ENCODE measurements at regions not wholly inside any gene's neighbourhood (a gene's known extent, or its start where the extent isn't known, plus 50 kb on each side); places are given as distances from the start of the nearest gene placed in this dataset.

DNA sequence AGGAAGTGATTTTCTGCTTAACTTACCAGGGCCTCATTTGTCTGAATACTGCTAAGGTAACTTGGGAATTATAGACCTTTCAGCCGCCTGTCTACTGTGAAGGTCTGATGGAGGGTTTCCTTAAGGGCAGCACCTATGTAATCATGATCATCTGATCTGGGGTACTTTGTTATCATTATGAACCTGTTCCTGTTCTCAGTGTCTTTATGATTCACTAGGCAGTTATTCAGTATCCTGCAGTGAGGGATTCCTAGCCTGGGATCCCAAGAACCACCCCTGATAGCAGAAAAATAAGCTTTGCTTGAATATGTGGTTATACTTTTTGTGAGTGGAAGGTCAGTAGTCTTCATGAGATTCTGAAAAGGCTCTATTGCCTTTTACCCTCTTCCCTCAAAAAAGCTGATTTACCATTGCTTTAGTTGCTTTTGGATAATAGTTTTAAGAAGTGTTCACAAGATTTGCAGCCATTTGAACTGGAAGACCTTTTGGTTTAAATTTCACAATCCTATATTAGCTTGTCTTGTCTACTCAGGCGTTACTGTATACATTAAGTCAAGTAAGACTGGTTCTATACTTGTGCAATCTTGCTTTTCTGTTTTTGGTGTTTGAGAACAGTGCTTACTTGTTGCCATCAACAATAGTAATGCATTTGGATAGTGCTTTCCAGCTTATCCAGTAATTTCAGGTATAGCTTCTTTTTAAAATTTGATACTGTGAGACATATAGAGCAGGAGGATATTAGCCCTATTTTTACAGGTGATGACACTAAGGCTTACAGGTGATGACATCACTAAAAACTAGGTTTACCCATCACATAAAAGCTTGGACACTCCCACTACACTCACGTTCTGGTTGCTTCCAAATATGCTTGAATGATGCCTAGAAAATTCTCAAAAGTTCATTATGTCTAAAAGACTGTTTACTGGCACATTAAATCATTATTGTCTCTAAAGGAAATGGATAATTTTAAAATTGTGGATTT lies 60.0 kb downstream of the FHIP1A start:
- H3K4me1 ChIP-seq (ENCODE audit: control insufficient read depth, extremely low read depth, insufficient read depth, low read length), result no peaks in the 10 kb centered on the region
- H3K79me2 ChIP-seq (ENCODE audit: control insufficient read depth, insufficient read depth, low read length), result no peaks in the 10 kb centered on the region
- no peak overlapping the region for H3K9ac ChIP-seq (ENCODE audit: insufficient read depth, low read length)
- no peaks in the 10 kb centered on the region for H4K20me1 ChIP-seq (ENCODE audit: control insufficient read depth, extremely low read depth, insufficient read depth, low read length)
- H2AFZ ChIP-seq (ENCODE audit: low read length), result no peak overlapping the region
- no peaks in the 10 kb centered on the region for H3K36me3 ChIP-seq (ENCODE audit: control insufficient read depth, insufficient read depth, low read length)
- no peak overlapping the region for H3K4me3 ChIP-seq (replicated peaks in 1 of 4; ENCODE audit: control extremely low read depth in 1 of 4, insufficient read depth in 1 of 4, low read depth in 3 of 4, low read length in 4 of 4)
- no peaks in the 10 kb centered on the region for H3K27me3 ChIP-seq (ENCODE audit: control insufficient read depth, insufficient read depth, low read length)
- no peak overlapping the region for H3K4me2 ChIP-seq (ENCODE audit: extremely low read depth, insufficient read depth, low read length)
- H3K27ac ChIP-seq (ENCODE audit: insufficient read depth, low read length), result no peak overlapping the region
- H3K9me3 ChIP-seq (ENCODE audit: control insufficient read depth, insufficient read depth, low read depth, low read length), result no peaks in the 10 kb centered on the region
- DNase-seq (ENCODE audit: low read depth in 2 of 2), result peak in 1 of 2 donors; percentile 40
- TF ChIP-seq EZH2 (IDR thresholded peaks at IDR 0.05; ENCODE audit: low read length, missing control alignments), result no peak
- TF ChIP-seq, protein P1, sequence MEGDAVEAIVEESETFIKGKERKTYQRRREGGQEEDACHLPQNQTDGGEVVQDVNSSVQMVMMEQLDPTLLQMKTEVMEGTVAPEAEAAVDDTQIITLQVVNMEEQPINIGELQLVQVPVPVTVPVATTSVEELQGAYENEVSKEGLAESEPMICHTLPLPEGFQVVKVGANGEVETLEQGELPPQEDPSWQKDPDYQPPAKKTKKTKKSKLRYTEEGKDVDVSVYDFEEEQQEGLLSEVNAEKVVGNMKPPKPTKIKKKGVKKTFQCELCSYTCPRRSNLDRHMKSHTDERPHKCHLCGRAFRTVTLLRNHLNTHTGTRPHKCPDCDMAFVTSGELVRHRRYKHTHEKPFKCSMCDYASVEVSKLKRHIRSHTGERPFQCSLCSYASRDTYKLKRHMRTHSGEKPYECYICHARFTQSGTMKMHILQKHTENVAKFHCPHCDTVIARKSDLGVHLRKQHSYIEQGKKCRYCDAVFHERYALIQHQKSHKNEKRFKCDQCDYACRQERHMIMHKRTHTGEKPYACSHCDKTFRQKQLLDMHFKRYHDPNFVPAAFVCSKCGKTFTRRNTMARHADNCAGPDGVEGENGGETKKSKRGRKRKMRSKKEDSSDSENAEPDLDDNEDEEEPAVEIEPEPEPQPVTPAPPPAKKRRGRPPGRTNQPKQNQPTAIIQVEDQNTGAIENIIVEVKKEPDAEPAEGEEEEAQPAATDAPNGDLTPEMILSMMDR (conservative IDR thresholded peaks at IDR 0.05 in 1 of 2, IDR thresholded peaks at IDR 0.05 in 1 of 2; ENCODE audit: low read depth in 1 of 2, low read length in 2 of 2), result no peak

DNA sequence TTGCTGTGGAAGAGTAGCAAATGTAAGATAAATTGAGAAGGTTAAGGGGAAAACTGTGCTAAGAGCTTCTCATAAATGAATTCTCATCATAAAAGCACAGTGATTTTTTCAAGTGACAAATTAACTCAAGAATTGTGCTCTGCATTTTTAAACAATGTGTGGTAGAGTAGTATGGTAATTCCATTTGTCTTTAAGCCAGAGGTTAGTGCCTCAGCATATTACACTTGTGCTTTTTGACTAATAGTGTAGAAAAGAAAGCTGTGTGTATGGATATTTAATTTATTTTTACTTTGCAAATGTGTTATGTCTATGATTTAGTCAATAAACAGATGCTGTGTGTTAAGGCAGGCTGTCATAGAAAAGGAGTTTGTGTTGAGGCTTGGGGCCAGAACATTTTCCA lies 61.0 kb downstream of the FHIP1A start:
- no peaks in the 10 kb centered on the region for H3K36me3 ChIP-seq (ENCODE audit: control insufficient read depth, insufficient read depth, low read length)
- TF ChIP-seq, protein P1 (conservative IDR thresholded peaks at IDR 0.05 in 1 of 2, IDR thresholded peaks at IDR 0.05 in 1 of 2; ENCODE audit: low read depth in 1 of 2, low read length in 2 of 2), result no peak
- no peak for TF ChIP-seq EZH2 (IDR thresholded peaks at IDR 0.05; ENCODE audit: low read length, missing control alignments)
- DNase-seq (ENCODE audit: low read depth in 2 of 2), result peak in 1 of 2 donors; percentile 19
- H4K20me1 ChIP-seq (ENCODE audit: control insufficient read depth, extremely low read depth, insufficient read depth, low read length), result no peaks in the 10 kb centered on the region
- H3K9me3 ChIP-seq (ENCODE audit: control insufficient read depth, insufficient read depth, low read depth, low read length), result no peaks in the 10 kb centered on the region
- no peak overlapping the region for H3K4me3 ChIP-seq (replicated peaks in 1 of 4; ENCODE audit: control extremely low read depth in 1 of 4, insufficient read depth in 1 of 4, low read depth in 3 of 4, low read length in 4 of 4)
- H3K27ac ChIP-seq (ENCODE audit: insufficient read depth, low read length), result no peak overlapping the region
- no peak overlapping the region for H3K9ac ChIP-seq (ENCODE audit: insufficient read depth, low read length)
- no peak overlapping the region for H2AFZ ChIP-seq (ENCODE audit: low read length)
- no peak overlapping the region for H3K4me2 ChIP-seq (ENCODE audit: extremely low read depth, insufficient read depth, low read length)
- H3K27me3 ChIP-seq (ENCODE audit: control insufficient read depth, insufficient read depth, low read length), result no peaks in the 10 kb centered on the region
- H3K79me2 ChIP-seq (ENCODE audit: control insufficient read depth, insufficient read depth, low read length), result no peaks in the 10 kb centered on the region
- no peaks in the 10 kb centered on the region for H3K4me1 ChIP-seq (ENCODE audit: control insufficient read depth, extremely low read depth, insufficient read depth, low read length)

DNA sequence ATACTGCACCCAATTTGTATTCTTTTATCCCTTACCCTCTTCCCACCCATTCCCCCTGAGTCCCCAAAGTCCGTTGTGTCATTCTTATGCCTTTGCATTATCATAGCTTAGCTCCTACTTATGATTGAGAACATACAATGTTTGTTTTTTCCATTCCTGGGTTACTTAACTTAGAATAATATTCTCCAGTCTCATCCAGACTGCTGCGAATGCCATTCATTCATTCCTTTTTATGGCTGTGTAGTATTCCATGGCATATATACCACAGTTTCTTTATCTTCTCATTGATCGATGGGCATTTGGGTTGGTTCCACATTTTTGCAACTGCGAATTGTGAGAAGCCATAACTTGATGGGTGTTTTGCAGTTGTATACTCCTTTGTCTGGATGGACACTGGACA lies 62.8 kb downstream of the FHIP1A start:
- H3K36me3 ChIP-seq (ENCODE audit: control insufficient read depth, insufficient read depth, low read length), result no peaks in the 10 kb centered on the region
- H3K27me3 ChIP-seq (ENCODE audit: control insufficient read depth, insufficient read depth, low read length), result no peaks in the 10 kb centered on the region
- H3K4me2 ChIP-seq (ENCODE audit: extremely low read depth, insufficient read depth, low read length), result no peak overlapping the region
- H3K4me1 ChIP-seq (ENCODE audit: control insufficient read depth, extremely low read depth, insufficient read depth, low read length), result no peaks in the 10 kb centered on the region
- H3K9me3 ChIP-seq (ENCODE audit: control insufficient read depth, insufficient read depth, low read depth, low read length), result no peaks in the 10 kb centered on the region
- no peak overlapping the region for H3K27ac ChIP-seq (ENCODE audit: insufficient read depth, low read length)
- H4K20me1 ChIP-seq (ENCODE audit: control insufficient read depth, extremely low read depth, insufficient read depth, low read length), result no peaks in the 10 kb centered on the region
- no peak overlapping the region for H3K9ac ChIP-seq (ENCODE audit: insufficient read depth, low read length)
- H3K79me2 ChIP-seq (ENCODE audit: control insufficient read depth, insufficient read depth, low read length), result no peaks in the 10 kb centered on the region
- H3K4me3 ChIP-seq (replicated peaks in 1 of 4; ENCODE audit: control extremely low read depth in 1 of 4, insufficient read depth in 1 of 4, low read depth in 3 of 4, low read length in 4 of 4), result no peak overlapping the region
- no peak for DNase-seq (ENCODE audit: low read depth in 2 of 2)
- no peak overlapping the region for H2AFZ ChIP-seq (ENCODE audit: low read length)
- TF ChIP-seq EZH2 (IDR thresholded peaks at IDR 0.05; ENCODE audit: low read length, missing control alignments), result no peak

All from fibroblast of lung (primary cell).